RKO (cell line): ENCODE measurements at regions not wholly inside any gene's neighbourhood (a gene's known extent, or its start where the extent isn't known, plus 50 kb on each side); places are given as distances from the start of the nearest gene placed in this dataset.

Experiments used
- DNase-seq: peaks from one replicate; pipeline ENCODE4 v3.0.0-alpha.2; 2016; ENCODE audit warnings: low spot score

GRCh38 chr5:31097851-31098250, 95.6 kb upstream of the CDH6 start:
- DNase-seq = no peak

- DNase-seq = no peak
Measured at GRCh38 chr5:31096238-31096865, 97.1 kb upstream of the CDH6 start.

GRCh38 chr5:31095796-31096195, 97.7 kb upstream of the CDH6 start:
- no peak for DNase-seq

- no peak for DNase-seq
Measured at GRCh38 chr5:31091501-31091900, 102.0 kb upstream of the CDH6 start.

- DNase-seq = no peak
Measured at GRCh38 chr5:31090467-31090866, 103.0 kb upstream of the CDH6 start.

DNA sequence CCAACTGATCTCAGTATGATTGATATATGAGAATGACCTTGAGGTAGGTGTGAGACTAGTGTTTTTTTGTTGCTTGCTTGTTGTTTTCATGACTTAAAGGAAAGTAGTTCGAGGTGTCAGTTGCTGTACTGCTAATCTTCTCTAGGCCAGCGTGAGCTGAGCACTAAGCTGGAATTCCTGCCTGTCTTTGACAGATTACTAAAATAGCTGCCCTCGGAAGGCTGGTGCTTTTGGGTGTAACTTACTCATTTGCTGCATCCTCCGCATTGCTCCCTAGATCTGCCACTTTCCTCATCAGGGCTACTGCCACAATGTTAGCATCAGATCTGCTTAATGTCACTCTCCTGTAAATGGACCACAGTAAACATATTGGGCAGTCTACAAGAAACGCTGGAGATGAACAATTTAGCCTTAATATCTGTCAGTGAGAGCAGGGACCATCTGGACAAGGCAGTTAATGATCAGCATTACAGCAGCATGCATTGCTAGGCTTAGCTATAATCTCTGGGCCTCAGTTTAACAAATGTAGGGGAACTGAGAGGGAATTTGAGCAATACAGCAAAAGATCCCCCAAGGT, 106.6 kb upstream of the CDH6 start:
- no peak for DNase-seq

- no peak for DNase-seq
Measured at GRCh38 chr5:31084871-31085270, 108.6 kb upstream of the CDH6 start.

GRCh38 chr5:31083364-31083763, 110.1 kb upstream of the CDH6 start:
- DNase-seq = no peak

- no peak for DNase-seq
Measured at GRCh38 chr5:31079668-31080067, 113.8 kb upstream of the CDH6 start.

DNA sequence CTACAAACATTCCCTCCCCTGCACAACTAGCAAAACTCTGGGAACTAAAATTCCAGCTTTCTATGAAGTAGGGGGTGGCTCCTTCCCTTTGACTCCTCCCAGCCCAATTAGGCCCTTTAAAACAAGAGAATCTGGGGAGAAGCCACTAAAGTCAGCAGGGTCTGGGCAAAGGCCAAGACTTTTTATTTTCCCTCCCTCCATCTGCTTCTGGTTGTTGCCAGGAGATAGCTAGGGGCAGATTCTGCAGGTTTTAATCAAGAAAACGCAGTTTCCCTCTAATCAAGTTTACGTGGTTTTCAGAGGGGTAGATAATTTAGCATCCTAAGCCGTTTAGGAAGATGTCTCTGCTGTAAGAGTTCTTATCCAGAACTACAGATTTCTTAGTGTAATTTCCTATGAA, 114.5 kb upstream of the CDH6 start:
- no peak for DNase-seq

DNA sequence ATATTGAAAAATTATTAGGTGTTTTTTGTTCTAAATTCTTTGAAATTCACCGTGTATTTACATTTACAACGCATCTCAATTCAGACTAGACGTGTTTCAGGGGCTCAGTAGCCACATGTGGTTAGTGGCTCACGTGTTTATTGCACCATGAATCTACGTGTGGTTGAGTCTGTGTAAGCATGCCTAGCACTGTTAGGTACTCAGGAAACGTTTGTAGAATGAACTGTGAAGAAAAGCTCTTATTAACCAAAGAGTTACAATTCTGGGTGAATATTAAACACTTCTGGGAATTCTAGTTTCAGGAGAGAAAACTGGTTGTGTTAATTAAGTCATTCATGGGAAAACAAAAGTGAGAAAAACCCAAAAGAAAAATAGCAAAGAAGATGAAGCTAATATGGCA, 117.5 kb upstream of the CDH6 start:
- no peak for DNase-seq

- DNase-seq = no peak
Measured at GRCh38 chr5:31068287-31068686, 125.2 kb upstream of the CDH6 start.

- no peak for DNase-seq
Measured at GRCh38 chr5:31066655-31067328, 126.7 kb upstream of the CDH6 start.

DNA sequence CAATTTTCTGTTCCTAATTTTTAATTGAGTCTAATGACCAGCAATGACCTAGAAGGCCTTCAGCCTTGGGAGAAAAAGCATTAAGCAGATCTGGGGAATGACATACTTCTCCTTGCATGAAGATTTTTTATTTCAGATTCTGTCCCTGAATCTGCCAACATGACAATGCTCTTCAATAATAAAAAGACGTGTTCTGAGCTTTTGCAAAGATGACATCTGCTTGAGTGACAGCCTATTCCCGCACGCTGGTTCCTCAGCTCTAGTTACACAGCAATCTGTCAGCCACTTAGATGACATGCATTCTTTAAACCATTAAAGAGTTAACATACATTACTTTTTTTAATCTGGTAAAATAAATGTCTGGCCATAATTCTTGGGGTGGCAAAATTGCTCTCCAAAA, 129.3 kb upstream of the CDH6 start:
- no peak for DNase-seq

DNA sequence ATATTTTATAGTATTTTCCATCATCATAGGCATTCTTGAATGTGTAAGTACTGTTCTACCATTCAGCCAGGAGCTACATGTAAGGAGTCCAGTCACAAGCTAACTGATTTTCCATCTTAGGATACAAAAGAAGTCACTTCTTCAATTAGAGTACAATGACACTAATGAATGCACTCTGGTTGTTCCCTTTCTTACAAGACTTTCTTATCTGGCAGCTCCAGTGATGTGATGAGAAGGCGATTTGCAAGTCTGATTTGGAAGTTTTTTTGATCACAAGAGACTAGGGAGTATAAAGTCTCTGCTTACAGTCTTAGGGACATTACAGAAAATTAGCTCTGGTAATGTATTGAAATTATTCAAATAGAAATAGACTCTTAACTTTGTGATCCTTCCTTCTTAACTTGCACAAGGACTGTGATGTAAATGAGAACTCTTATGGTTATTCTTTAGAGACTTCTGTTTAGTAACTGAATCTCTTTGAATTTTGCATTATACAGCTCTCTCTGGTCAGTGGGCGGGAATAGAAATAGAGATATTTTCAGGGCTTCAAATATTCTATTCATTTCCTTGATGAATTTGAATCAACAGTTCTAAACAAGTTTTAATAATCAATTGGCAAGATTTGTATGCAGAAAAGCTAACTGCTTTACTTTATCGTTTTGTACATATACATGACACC, 130.4 kb upstream of the CDH6 start:
- DNase-seq = no peak

- DNase-seq = no peak
Measured at GRCh38 chr5:31059889-31060288, 133.6 kb upstream of the CDH6 start.

DNA sequence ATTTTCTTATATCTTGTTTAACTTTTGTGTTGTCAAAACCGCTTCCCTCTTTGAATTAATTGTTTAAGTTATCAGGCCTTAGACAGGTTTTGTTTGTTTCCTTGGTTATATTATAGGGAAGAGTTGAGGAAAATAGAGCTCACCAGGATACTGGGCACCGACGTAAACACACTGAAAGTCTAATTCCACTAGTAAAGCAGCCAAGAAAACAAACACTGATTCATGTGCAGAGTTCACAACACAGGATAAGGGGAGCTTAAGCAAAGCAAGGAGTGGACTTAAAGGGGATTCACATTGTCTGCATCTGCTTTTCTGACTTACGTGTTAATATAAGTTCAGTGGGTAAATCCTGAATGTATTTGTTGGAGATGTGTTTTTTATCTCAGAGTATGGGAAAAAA, 139.0 kb upstream of the CDH6 start:
- DNase-seq = no peak

DNA sequence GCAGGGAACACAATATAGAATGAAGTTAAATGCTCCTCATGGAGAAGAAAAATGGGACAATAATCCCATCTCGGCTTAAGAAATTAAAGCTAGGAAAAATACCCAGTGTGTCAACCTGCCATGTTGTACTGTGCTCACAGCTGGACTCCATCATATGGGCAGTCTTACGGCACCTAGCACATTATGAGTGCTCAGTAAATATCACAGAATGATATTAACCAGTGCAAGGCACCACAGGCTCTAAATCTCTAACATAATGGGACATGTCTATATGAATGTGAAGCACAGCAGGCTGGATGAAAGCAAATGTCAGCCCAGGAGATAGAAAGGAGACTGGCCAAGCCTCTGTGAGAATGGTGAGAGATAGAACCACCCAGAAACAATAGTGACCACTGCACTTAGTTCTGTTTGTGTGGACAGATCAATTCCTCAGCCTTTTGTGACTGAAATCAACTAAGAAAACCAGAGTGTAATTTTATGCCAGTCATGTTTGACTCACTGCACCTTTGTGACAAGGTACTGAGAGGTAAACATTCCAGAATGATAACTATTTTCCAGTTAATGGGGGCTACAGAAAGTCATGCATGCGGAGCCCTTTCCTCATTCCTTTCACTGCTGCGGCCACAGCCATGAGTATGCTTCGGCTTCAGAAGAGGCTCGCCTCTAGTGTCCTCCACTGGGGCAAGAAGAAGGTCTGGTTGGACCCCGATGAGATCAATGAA, 140.4 kb upstream of the CDH6 start:
- DNase-seq = no peak

GRCh38 chr5:31051316-31051715, 142.2 kb upstream of the CDH6 start:
- DNase-seq = no peak

- no peak for DNase-seq
Measured at GRCh38 chr5:31049936-31050704, 143.4 kb upstream of the CDH6 start.

DNA sequence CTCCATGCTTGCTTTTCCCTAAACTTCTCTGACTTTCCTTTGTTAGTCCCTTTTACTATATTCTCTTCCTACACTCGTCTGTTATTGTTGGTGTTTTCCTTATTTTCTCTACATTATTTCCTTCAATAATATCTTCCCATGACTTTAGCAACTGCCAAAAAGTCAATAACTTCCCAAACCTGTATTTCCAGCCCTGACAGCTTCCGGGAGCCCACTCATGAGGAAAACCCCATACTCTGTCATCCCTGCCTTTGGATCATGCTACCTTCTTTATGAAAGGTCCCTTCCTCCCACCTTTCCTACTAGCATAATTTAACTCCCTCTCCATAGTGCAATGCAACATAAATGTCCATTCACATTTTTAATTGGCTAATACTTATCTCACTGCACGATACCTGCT, 144.0 kb upstream of the CDH6 start:
- no peak for DNase-seq
